MG63 (cell line): ENCODE measurements at regions not wholly inside any gene's neighbourhood (a gene's known extent, or its start where the extent isn't known, plus 50 kb on each side); places are given as distances from the start of the nearest gene placed in this dataset.

Experiments used
- DNase-seq: peaks from one replicate; pipeline ENCODE4 v3.0.0-alpha.2; 2020
- H3K27me3 ChIP-seq: fragments of 250-450 bp; sonication (Bioruptor Pico); 2 replicates; pipeline ENCODE4 v1.5.1; 2020; ENCODE audit warnings: mild to moderate bottlenecking, moderate library complexity
- H3K36me3 ChIP-seq: fragments of 250-450 bp; sonication (Bioruptor Pico); 2 replicates; pipeline ENCODE4 v1.5.1; 2020; ENCODE audit warnings: mild to moderate bottlenecking, moderate library complexity
- H3K4me3 ChIP-seq: fragments of 250-450 bp; sonication (Bioruptor Pico); 2 replicates; pipeline ENCODE4 v1.5.1; 2020; ENCODE audit warnings: mild to moderate bottlenecking, moderate library complexity
- H3K9me3 ChIP-seq: fragments of 250-450 bp; sonication (Bioruptor Pico); 2 replicates; pipeline ENCODE4 v1.5.1; 2020; ENCODE audit warnings: mild to moderate bottlenecking, moderate library complexity

GRCh38 chr6:169165561-169166300 is 87.9 kb downstream of the THBS2 start:
- H3K36me3 ChIP-seq = peaks cover 53% of the 10 kb centered on the region
- H3K9me3 ChIP-seq = peaks cover 9% of the 10 kb centered on the region
- H3K27me3 ChIP-seq = no peaks in the 10 kb centered on the region
- H3K4me3 ChIP-seq = no peak overlapping the region
- no peak for DNase-seq

- peak; percentile 40 for DNase-seq
- H3K4me3 ChIP-seq = no peak overlapping the region
- no peaks in the 10 kb centered on the region for H3K27me3 ChIP-seq
Measured at GRCh38 chr6:169164986-169165385, 88.7 kb downstream of the THBS2 start.

GRCh38 chr6:169164451-169164850 is 89.2 kb downstream of the THBS2 start:
- Histone ChIP-seq H3K36me3 (peaks cover 56% of the 10 kb centered on the region), H3K27me3 (no peaks in the 10 kb centered on the region), H3K9me3 (peaks cover 20% of the 10 kb centered on the region), H3K4me3 (no peak overlapping the region)
- DNase-seq = no peak

More at GRCh38 chr6:169164986-169165385, 88.7 kb downstream of the THBS2 start:
- Histone ChIP-seq H3K36me3 (peaks cover 56% of the 10 kb centered on the region), H3K9me3 (peaks cover 15% of the 10 kb centered on the region)

GRCh38 chr6:169163411-169163901 is 90.2 kb downstream of the THBS2 start:
- Histone ChIP-seq H3K9me3 (peaks cover 28% of the 10 kb centered on the region), H3K27me3 (no peaks in the 10 kb centered on the region), H3K36me3 (peaks cover 60% of the 10 kb centered on the region), H3K4me3 (peak overlapping the region; percentile 57)
- DNase-seq = peak; percentile 55

GRCh38 chr6:169162752-169163407 is 90.8 kb downstream of the THBS2 start:
- Histone ChIP-seq H3K27me3 (no peaks in the 10 kb centered on the region), H3K36me3 (peaks cover 65% of the 10 kb centered on the region), H3K4me3 (peak overlapping the region; percentile 57), H3K9me3 (peaks cover 33% of the 10 kb centered on the region)
- peak; percentile 96 for DNase-seq

- peak; percentile 67 for DNase-seq
- Histone ChIP-seq H3K4me3 (peak overlapping the region; percentile 57), H3K9me3 (peaks cover 40% of the 10 kb centered on the region), H3K36me3 (peaks cover 67% of the 10 kb centered on the region), H3K27me3 (no peaks in the 10 kb centered on the region)
Measured at GRCh38 chr6:169162249-169162648, 91.4 kb downstream of the THBS2 start.

- DNase-seq = peak; percentile 43
- Histone ChIP-seq H3K4me3 (peak overlapping the region; percentile 57), H3K9me3 (peaks cover 45% of the 10 kb centered on the region), H3K27me3 (no peaks in the 10 kb centered on the region), H3K36me3 (peaks cover 67% of the 10 kb centered on the region)
Measured at GRCh38 chr6:169161572-169162167, 92.0 kb downstream of the THBS2 start.

- Histone ChIP-seq H3K36me3 (peaks cover 67% of the 10 kb centered on the region), H3K4me3 (peak overlapping the region; percentile 57), H3K9me3 (peaks cover 51% of the 10 kb centered on the region), H3K27me3 (no peaks in the 10 kb centered on the region)
- no peak for DNase-seq
Measured at GRCh38 chr6:169160855-169161560, 92.6 kb downstream of the THBS2 start.

- no peak for DNase-seq
- H3K9me3 ChIP-seq = peaks cover 52% of the 10 kb centered on the region
- H3K4me3 ChIP-seq = no peak overlapping the region
- H3K27me3 ChIP-seq = no peaks in the 10 kb centered on the region
- H3K36me3 ChIP-seq = peaks cover 69% of the 10 kb centered on the region
Measured at GRCh38 chr6:169160091-169160854, 93.4 kb downstream of the THBS2 start.

- no peaks in the 10 kb centered on the region for H3K27me3 ChIP-seq
- H3K36me3 ChIP-seq = peaks cover 68% of the 10 kb centered on the region
- no peak overlapping the region for H3K4me3 ChIP-seq
- H3K9me3 ChIP-seq = peaks cover 56% of the 10 kb centered on the region
- no peak for DNase-seq
Measured at GRCh38 chr6:169159331-169159730, 94.3 kb downstream of the THBS2 start.

- H3K36me3 ChIP-seq = peaks cover 66% of the 10 kb centered on the region
- no peaks in the 10 kb centered on the region for H3K27me3 ChIP-seq
- H3K9me3 ChIP-seq = peaks cover 54% of the 10 kb centered on the region
- DNase-seq = no peak
- no peak overlapping the region for H3K4me3 ChIP-seq
Measured at GRCh38 chr6:169158691-169159090, 95.0 kb downstream of the THBS2 start.

- H3K36me3 ChIP-seq = peaks cover 66% of the 10 kb centered on the region
- H3K4me3 ChIP-seq = no peak overlapping the region
- H3K9me3 ChIP-seq = peaks cover 54% of the 10 kb centered on the region
- DNase-seq = no peak
- no peaks in the 10 kb centered on the region for H3K27me3 ChIP-seq
Measured at GRCh38 chr6:169158174-169158573, 95.5 kb downstream of the THBS2 start.

GRCh38 chr6:169157197-169158148 is 96.2 kb downstream of the THBS2 start:
- no peak for DNase-seq
- Histone ChIP-seq H3K27me3 (no peaks in the 10 kb centered on the region), H3K9me3 (peaks cover 57% of the 10 kb centered on the region), H3K4me3 (no peak overlapping the region), H3K36me3 (peaks cover 66% of the 10 kb centered on the region)

- H3K27me3 ChIP-seq = no peaks in the 10 kb centered on the region
- peaks cover 63% of the 10 kb centered on the region for H3K9me3 ChIP-seq
- H3K36me3 ChIP-seq = peaks cover 66% of the 10 kb centered on the region
- no peak overlapping the region for H3K4me3 ChIP-seq
- no peak for DNase-seq
Measured at GRCh38 chr6:169156793-169157147, 96.9 kb downstream of the THBS2 start.

- no peak for DNase-seq
- no peaks in the 10 kb centered on the region for H3K27me3 ChIP-seq
Measured at GRCh38 chr6:169156108-169156792, 97.4 kb downstream of the THBS2 start.

More at GRCh38 chr6:169156108-169156792, 97.4 kb downstream of the THBS2 start:
- Histone ChIP-seq H3K36me3 (peaks cover 62% of the 10 kb centered on the region), H3K9me3 (peaks cover 63% of the 10 kb centered on the region), H3K4me3 (no peak overlapping the region)
